Aorta (tissue), 5 donors: ENCODE measurements at regions not wholly inside any gene's neighbourhood (a gene's known extent, or its start where the extent isn't known, plus 50 kb on each side); places are given as distances from the start of the nearest gene placed in this dataset.
A peak's percentile ranks its signal among the peaks of the same experiment; 100 is the strongest.

Experiments
- ATAC-seq: fragments of 200-7000 bp; cut with Tn5 transposase; one replicate; pipeline ENCODE4 v1.9.1; 2022; ENCODE audit warnings: moderate library complexity; ENCODE audit not compliant: low FRiP score
- DNase-seq, 2 donors: peaks; one replicate each; pipeline ENCODE4 v3.0.0-alpha.2; 2020
- H3K27ac ChIP-seq, 2 donors: one replicate each; pipeline ENCODE4 v1.5.1; 2013; ENCODE audit warnings: low read length in 2 of 2, mild to moderate bottlenecking in 2 of 2, moderate library complexity in 2 of 2, control low read depth in 1 of 2, inconsistent platforms in 1 of 2, low read depth in 1 of 2
- H3K27me3 ChIP-seq, 2 donors: one replicate each; pipeline ENCODE4 v1.6.1; 2013; ENCODE audit warnings: control low read depth in 1 of 2, low read length in 1 of 2, mild to moderate bottlenecking in 1 of 2, moderate library complexity in 1 of 2; ENCODE audit not compliant: insufficient read depth in 2 of 2, control insufficient read depth in 1 of 2
- H3K36me3 ChIP-seq, 2 donors: one replicate each; pipeline ENCODE4 v1.6.1; 2013; ENCODE audit warnings: control low read depth in 1 of 2, low read length in 1 of 2, mild to moderate bottlenecking in 1 of 2; ENCODE audit not compliant: insufficient read depth in 2 of 2, control insufficient read depth in 1 of 2
- H3K4me1 ChIP-seq, 2 donors: one replicate each; pipeline ENCODE4 v1.6.1; 2013; ENCODE audit warnings: low read length in 2 of 2, control low read depth in 1 of 2, mild to moderate bottlenecking in 1 of 2, moderate library complexity in 1 of 2; ENCODE audit not compliant: insufficient read depth in 2 of 2, control insufficient read depth in 1 of 2
- H3K4me3 ChIP-seq, 2 donors: one replicate each; pipeline ENCODE4 v1.5.1; 2013; ENCODE audit warnings: low read length in 2 of 2, control low read depth in 1 of 2, mild to moderate bottlenecking in 1 of 2
- H3K9me3 ChIP-seq: one replicate; pipeline ENCODE4 v1.6.1; 2013; ENCODE audit warnings: mild to moderate bottlenecking, low read length; ENCODE audit not compliant: control insufficient read depth
- WGBS, 2 donors: extraction: QIAGEN DNeasy Blood & Tissue Kit; methylation state at CpG; one replicate each; pipeline ENCODE4 v1.1.7; 2013; 5-methylcytosine and 5-hydroxymethylcytosine counted together
- intact Hi-C, 2 donors: fragments of 100-400 bp; cut with DNase I; formaldehyde crosslinking; loops; one replicate each; pipeline versions ENCODE4 v1.14.2 to v1.15.0; 2022
- donor health status: healthy with polysubstance abuse.
- donor health status: Bipolar disorder and iron deficiency.
- donor health status: DM: no; HTN: no; CAD: no.
- donor health status: DM: no; HTN: no; CAD: no.
- donor health status: DM: yes; HTN: yes; CAD: no.

GRCh38 chr15:94097552-94097951, 133.8 kb upstream of the MCTP2 start:
- no peak for ATAC-seq
- WGBS, 2 donors = 90 to 92% methylated on average over 6 of the region's 6 CpGs

DNA sequence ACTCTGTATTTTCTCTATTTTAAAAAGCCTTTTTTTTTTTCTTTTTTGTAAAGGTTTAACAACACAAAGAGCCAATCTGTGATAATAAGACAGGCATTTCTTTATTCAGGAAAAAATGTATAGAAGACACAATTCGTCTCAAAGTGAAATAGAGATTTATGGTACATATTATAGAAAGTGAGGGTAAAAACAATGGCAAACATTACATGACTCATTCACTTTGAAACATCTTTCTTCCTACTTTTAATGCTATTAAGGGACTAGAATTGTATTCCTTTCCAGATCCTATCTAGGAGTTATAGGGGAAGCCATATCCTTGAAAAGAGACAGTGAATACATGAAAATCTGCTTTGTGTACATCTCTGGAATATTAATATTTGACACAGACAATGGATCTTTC, 137.1 kb upstream of the MCTP2 start:
- ATAC-seq = no peak
- intact Hi-C loops = no loop called here
- 80 to 81% methylated on average over 1 of the region's 1 CpG for WGBS, 2 donors

More at GRCh38 chr15:94097552-94097951, 133.8 kb upstream of the MCTP2 start:
- H3K36me3 ChIP-seq = no peaks in the 10 kb centered on the region
- no peaks in the 10 kb centered on the region for H3K4me1 ChIP-seq
- intact Hi-C loops = no loop called here
- H3K4me3 ChIP-seq = no peak overlapping the region
- H3K27ac ChIP-seq = no peak overlapping the region
- no peaks in the 10 kb centered on the region for H3K9me3 ChIP-seq
- no peak for DNase-seq
- H3K27me3 ChIP-seq = no peaks in the 10 kb centered on the region

GRCh38 chr15:94086341-94086740, 145.0 kb upstream of the MCTP2 start:
- ATAC-seq (no peak), DNase-seq (no peak)
- Histone ChIP-seq H3K4me3 (no peak overlapping the region), H3K27me3 (no peaks in the 10 kb centered on the region), H3K9me3 (peaks cover 2% of the 10 kb centered on the region), H3K27ac (no peak overlapping the region), H3K4me1 (no peaks in the 10 kb centered on the region), H3K36me3 (no peaks in the 10 kb centered on the region)
- intact Hi-C loops = no loop called here

More for the DNA sequence above, 137.1 kb upstream of the MCTP2 start:
- no peak overlapping the region for H3K4me3 ChIP-seq
- no peak for DNase-seq
- no peaks in the 10 kb centered on the region for H3K36me3 ChIP-seq
- H3K27me3 ChIP-seq = no peaks in the 10 kb centered on the region
- no peak overlapping the region for H3K27ac ChIP-seq
- no peaks in the 10 kb centered on the region for H3K9me3 ChIP-seq
- no peaks in the 10 kb centered on the region for H3K4me1 ChIP-seq

DNA sequence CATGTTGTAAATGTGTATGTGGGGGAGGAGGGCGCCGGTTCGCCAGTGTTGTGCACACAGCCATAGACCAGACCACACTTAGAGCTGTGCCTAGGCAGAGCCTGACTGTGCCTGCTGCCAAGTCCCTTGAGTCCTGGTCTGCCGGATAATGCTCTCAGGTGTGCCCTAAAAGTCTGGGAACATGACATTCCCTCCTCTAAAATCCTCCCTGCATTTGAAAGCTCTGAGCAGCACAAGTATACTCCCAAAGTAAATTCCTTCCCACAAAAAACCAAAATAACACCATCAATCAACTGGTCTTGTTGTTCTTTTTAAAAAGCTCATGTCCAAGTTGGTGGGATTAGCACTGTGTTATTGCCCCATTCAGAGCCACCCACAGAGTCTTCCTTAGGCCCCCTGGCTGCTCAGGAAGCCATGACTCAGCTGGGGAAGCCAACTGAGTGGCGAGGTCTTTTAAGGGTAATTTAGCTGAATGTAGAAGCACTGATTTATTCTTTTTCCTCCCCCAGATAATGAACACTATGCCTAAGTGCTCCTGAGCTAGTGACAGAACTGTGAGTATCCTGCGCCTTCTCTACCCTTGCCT, 147.8 kb upstream of the MCTP2 start:
- intact Hi-C loops = no loop called here
- H3K36me3 ChIP-seq = no peaks in the 10 kb centered on the region
- H3K4me3 ChIP-seq = no peak overlapping the region
- peaks cover 2% of the 10 kb centered on the region for H3K9me3 ChIP-seq
- H3K27ac ChIP-seq = no peak overlapping the region
- 68 to 77% methylated on average over 6 of the region's 6 CpGs for WGBS, 2 donors
- ATAC-seq = no peak
- no peaks in the 10 kb centered on the region for H3K4me1 ChIP-seq
- DNase-seq = no peak
- H3K27me3 ChIP-seq = no peaks in the 10 kb centered on the region

GRCh38 chr15:94081829-94082228, 149.5 kb upstream of the MCTP2 start:
- no peak overlapping the region for H3K4me3 ChIP-seq
- no peaks in the 10 kb centered on the region for H3K27me3 ChIP-seq
- no peaks in the 10 kb centered on the region for H3K36me3 ChIP-seq
- no peak for ATAC-seq
- H3K27ac ChIP-seq = no peak overlapping the region
- no peak for DNase-seq
- peaks cover 2% of the 10 kb centered on the region for H3K9me3 ChIP-seq
- H3K4me1 ChIP-seq = no peaks in the 10 kb centered on the region
- intact Hi-C loops = no loop called here
- WGBS, 2 donors = 23 to 27% methylated on average over 4 of the region's 4 CpGs

DNA sequence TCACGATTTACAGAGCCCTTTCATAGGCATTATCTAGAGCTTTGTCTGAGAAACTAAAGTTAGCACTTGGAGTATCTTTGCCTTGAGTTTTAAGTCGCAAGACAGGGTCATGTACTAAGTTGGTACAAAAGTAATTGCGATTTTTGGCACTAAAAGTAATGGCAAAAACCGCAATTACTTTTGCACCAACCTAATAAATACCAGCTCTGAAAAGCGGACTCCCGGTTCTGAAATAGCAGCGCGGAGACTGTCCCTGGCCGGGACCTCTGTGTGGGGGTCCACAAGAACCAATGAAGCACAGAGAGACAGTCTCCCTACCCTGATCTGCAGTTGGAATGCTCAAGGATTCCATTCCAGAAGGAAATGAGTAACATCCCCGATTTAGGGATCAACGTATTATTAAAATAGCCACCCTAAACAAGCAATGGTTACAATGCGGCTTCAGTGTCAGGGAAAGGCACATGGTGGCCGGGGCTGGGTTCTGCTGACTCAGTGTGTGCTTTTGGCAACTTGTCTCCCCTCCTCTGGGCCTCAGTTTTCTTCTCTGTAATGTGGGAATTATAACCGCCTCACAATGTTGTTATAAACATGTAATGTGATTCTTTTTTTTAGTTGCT, 150.3 kb upstream of the MCTP2 start:
- ATAC-seq = no peak
- 73 to 77% methylated on average over 14 of the region's 14 CpGs for WGBS, 2 donors
- no peaks in the 10 kb centered on the region for H3K36me3 ChIP-seq
- no peak for DNase-seq
- no peaks in the 10 kb centered on the region for H3K27me3 ChIP-seq
- H3K4me1 ChIP-seq = no peaks in the 10 kb centered on the region
- H3K4me3 ChIP-seq = no peak overlapping the region
- peaks cover 2% of the 10 kb centered on the region for H3K9me3 ChIP-seq
- H3K27ac ChIP-seq = no peak overlapping the region
- intact Hi-C loops = no loop called here

- intact Hi-C loops = no loop called here
- H3K27ac ChIP-seq = no peak overlapping the region
- 72 to 73% methylated on average over 8 of the region's 8 CpGs for WGBS, 2 donors
- H3K36me3 ChIP-seq = no peaks in the 10 kb centered on the region
- ATAC-seq = no peak
- H3K4me1 ChIP-seq = no peaks in the 10 kb centered on the region
- H3K4me3 ChIP-seq = no peak overlapping the region
- H3K27me3 ChIP-seq = no peaks in the 10 kb centered on the region
- DNase-seq = peak in 1 of 2 donors; percentile 55
- H3K9me3 ChIP-seq = peaks cover 2% of the 10 kb centered on the region
Measured at GRCh38 chr15:94080416-94080815, 150.9 kb upstream of the MCTP2 start.

DNA sequence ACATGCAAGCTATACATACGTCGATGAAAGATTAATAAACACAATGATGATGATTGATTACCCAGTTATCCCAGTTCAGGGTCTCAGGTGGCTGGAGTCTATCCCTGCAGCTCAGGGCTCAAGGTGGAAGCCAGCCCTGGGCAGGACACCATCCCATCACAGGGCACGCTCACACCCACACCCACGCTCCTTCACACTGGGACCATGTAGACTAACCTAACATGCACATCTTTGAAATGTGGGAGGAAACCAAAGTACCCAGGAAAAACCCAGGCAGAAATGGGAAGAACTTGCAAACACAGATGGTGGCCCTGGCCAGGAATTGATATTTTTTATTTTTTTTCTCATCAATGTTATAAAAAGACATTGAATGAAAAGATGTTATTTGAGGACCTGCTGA, 151.4 kb upstream of the MCTP2 start:
- intact Hi-C loops = no loop called here
- WGBS, 2 donors = 97 to 98% methylated on average over 4 of the region's 4 CpGs
- DNase-seq (no peak), ATAC-seq (no peak)
- H3K4me1 ChIP-seq = no peaks in the 10 kb centered on the region
- H3K27ac ChIP-seq = no peak overlapping the region
- no peaks in the 10 kb centered on the region for H3K36me3 ChIP-seq
- peaks cover 2% of the 10 kb centered on the region for H3K9me3 ChIP-seq
- no peak overlapping the region for H3K4me3 ChIP-seq
- H3K27me3 ChIP-seq = no peaks in the 10 kb centered on the region

DNA sequence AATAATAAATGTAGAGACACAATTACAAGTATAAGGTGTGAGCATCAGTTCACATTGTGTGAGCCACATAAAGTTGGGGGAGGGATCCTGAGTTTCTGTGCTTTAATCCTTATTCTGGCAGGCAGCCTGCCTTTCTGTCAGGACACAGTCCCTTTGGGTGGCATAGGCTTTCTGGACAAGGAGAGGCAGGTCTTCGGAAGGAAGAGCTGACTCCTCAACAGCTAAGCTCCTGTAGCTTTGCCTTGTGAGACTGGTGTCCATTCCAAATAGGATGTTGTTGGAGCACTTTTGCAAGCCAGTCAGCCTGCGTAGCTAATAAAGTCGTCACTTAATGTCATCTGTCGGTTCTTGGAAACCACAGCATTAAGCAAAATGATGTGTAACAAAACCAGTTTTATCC, 151.9 kb upstream of the MCTP2 start:
- 92 to 96% methylated on average over 4 of the region's 4 CpGs for WGBS, 2 donors
- H3K4me1 ChIP-seq = no peaks in the 10 kb centered on the region

More for the DNA sequence above, 151.9 kb upstream of the MCTP2 start:
- Histone ChIP-seq H3K27me3 (no peaks in the 10 kb centered on the region), H3K36me3 (no peaks in the 10 kb centered on the region), H3K4me3 (no peak overlapping the region), H3K9me3 (peaks cover 2% of the 10 kb centered on the region), H3K27ac (no peak overlapping the region)
- ATAC-seq = no peak
- DNase-seq = no peak
- intact Hi-C loops = no loop called here
